Muscle of arm (tissue), 1 donor: ENCODE measurements at regions not wholly inside any gene's neighbourhood (a gene's known extent, or its start where the extent isn't known, plus 50 kb on each side); places are given as distances from the start of the nearest gene placed in this dataset.

ENCODE experiments used
- DNase-seq: peaks from one replicate; pipeline ENCODE4 v3.0.0-alpha.2; 2013

GRCh38 chr3:146832857-146833458 is 227.8 kb upstream of the PLSCR5 start:
- no peak for DNase-seq

GRCh38 chr3:146831659-146832058 is 226.5 kb upstream of the PLSCR5 start:
- no peak for DNase-seq

GRCh38 chr3:146830231-146830630 is 225.1 kb upstream of the PLSCR5 start:
- DNase-seq, result no peak

- no peak for DNase-seq
Measured at GRCh38 chr3:146827836-146828235, 222.7 kb upstream of the PLSCR5 start.

GRCh38 chr3:146823622-146824021 is 218.5 kb upstream of the PLSCR5 start:
- DNase-seq, result no peak

- no peak for DNase-seq
Measured at GRCh38 chr3:146818866-146819265, 213.7 kb upstream of the PLSCR5 start.

GRCh38 chr3:146818301-146818700 is 213.2 kb upstream of the PLSCR5 start:
- no peak for DNase-seq

GRCh38 chr3:146817704-146818103 is 212.6 kb upstream of the PLSCR5 start:
- DNase-seq, result peak; percentile 15

GRCh38 chr3:146814601-146815315 is 209.6 kb upstream of the PLSCR5 start:
- no peak for DNase-seq

- DNase-seq, result no peak
Measured at GRCh38 chr3:146813496-146813895, 208.3 kb upstream of the PLSCR5 start.

- peak; percentile 5 for DNase-seq
Measured at GRCh38 chr3:146803745-146804144, 198.6 kb upstream of the PLSCR5 start.

- DNase-seq, result no peak
Measured at GRCh38 chr3:146801492-146801891, 196.3 kb upstream of the PLSCR5 start.

- DNase-seq, result no peak
Measured at GRCh38 chr3:146800484-146800883, 195.3 kb upstream of the PLSCR5 start.

GRCh38 chr3:146796078-146796477 is 190.9 kb upstream of the PLSCR5 start:
- DNase-seq, result no peak

GRCh38 chr3:146783446-146783845 is 178.3 kb upstream of the PLSCR5 start:
- DNase-seq, result no peak

- DNase-seq, result no peak
Measured at GRCh38 chr3:146781606-146782005, 176.5 kb upstream of the PLSCR5 start.

- DNase-seq, result no peak
Measured at GRCh38 chr3:146781059-146781458, 175.9 kb upstream of the PLSCR5 start.

GRCh38 chr3:146780251-146780650 is 175.1 kb upstream of the PLSCR5 start:
- DNase-seq, result no peak

GRCh38 chr3:146777941-146778340 is 172.8 kb upstream of the PLSCR5 start:
- DNase-seq, result no peak

- DNase-seq, result no peak
Measured at GRCh38 chr3:146772211-146772743, 167.1 kb upstream of the PLSCR5 start.

GRCh38 chr3:146770881-146771280 is 165.7 kb upstream of the PLSCR5 start:
- no peak for DNase-seq

GRCh38 chr3:146770301-146770700 is 165.2 kb upstream of the PLSCR5 start:
- no peak for DNase-seq

- no peak for DNase-seq
Measured at GRCh38 chr3:146757759-146758158, 152.6 kb upstream of the PLSCR5 start.

- DNase-seq, result no peak
Measured at GRCh38 chr3:146750196-146750595, 145.1 kb upstream of the PLSCR5 start.
